Heart left ventricle (tissue), 13 donors: ENCODE measurements at regions not wholly inside any gene's neighbourhood (a gene's known extent, or its start where the extent isn't known, plus 50 kb on each side); places are given as distances from the start of the nearest gene placed in this dataset.

Source experiments
- POLR2A ChIP-seq, 2 donors: fragments of 450-650 bp; IDR thresholded peaks; one replicate each; pipeline ENCODE4 v1.6.1; 2017; ENCODE audit warnings: antibody characterized with exemption in 2 of 2, mild to moderate bottlenecking in 2 of 2, moderate library complexity in 2 of 2
- TF ChIP-seq, protein P1 (sequence below), 12 donors: fragments of 200-600 bp; sonication (generic) in 4 of 12; IDR thresholded peaks; one replicate each; pipeline versions ENCODE4 v1.5.0 to v1.8.0; 2018 to 2022; ENCODE audit warnings: antibody characterized with exemption in 12 of 12, mild to moderate bottlenecking in 5 of 12
- donor health status: ischemic (EF 13 %, LVEDD 7.1; RV severe dilation, severe dysfunction).
- donor health status: DM: no; HTN: yes; CAD: no.
- donor health status: DM: no; HTN: no; CAD: no.
- donor health status: ischemic (EF 25% LVEDD 6.9; RV normal size, moderate dysfunction).
- donor health status: ischemic (EF 25% LVEDD 5.7; RV mildly dilated, moderate dysfunction).
- donor health status: ischemic (EF 35%, LVEDD 5.7; RV mildly dilated, moderate dysfunction).
- donor health status: nonischemic (EF 11% LVEDD 7.7; RV severe dilation, severe dysfunction).
- donor health status: DM: yes; HTN: yes; CAD: no.
- donor health status: PGD.
- donor health status: ischemic (EF 29% LVEDD 5.4; RV normal size, mild dysfunction).
- donor health status: nonischemic (EF 23%, LVEDD 6.1; RV moderate dilation, normal function).

DNA sequence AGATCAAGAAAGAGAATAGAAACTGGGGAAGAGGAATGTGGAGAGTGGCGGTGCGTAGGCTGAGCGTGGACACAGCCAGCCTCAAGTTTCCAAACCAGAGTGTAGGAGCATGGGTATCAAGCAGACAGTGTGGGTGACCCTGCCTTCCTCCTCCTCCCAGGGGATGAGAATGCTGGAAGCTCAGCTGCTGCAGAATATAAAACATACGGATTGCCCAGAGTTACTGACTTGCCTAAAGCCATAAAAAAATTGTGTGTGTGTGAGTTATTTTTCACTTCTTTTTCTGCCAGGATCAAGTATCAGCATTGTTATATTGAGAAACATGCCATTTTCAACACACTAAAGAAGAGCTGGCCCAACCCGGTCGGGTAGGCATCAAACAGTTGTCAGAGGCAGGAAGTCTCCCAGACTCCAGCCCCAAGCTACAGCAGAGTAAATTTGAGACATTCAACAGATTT, 333.3 kb upstream of the ACVR2A start:
- TF ChIP-seq, protein P1, sequence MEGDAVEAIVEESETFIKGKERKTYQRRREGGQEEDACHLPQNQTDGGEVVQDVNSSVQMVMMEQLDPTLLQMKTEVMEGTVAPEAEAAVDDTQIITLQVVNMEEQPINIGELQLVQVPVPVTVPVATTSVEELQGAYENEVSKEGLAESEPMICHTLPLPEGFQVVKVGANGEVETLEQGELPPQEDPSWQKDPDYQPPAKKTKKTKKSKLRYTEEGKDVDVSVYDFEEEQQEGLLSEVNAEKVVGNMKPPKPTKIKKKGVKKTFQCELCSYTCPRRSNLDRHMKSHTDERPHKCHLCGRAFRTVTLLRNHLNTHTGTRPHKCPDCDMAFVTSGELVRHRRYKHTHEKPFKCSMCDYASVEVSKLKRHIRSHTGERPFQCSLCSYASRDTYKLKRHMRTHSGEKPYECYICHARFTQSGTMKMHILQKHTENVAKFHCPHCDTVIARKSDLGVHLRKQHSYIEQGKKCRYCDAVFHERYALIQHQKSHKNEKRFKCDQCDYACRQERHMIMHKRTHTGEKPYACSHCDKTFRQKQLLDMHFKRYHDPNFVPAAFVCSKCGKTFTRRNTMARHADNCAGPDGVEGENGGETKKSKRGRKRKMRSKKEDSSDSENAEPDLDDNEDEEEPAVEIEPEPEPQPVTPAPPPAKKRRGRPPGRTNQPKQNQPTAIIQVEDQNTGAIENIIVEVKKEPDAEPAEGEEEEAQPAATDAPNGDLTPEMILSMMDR (IDR thresholded peaks at IDR 0.05), result no peak
- no peak for TF ChIP-seq POLR2A (IDR thresholded peaks at IDR 0.05)
